ENCODE measurements at regions not wholly inside any gene's neighbourhood (a gene's known extent, or its start where the extent isn't known, plus 50 kb on each side); places are given as distances from the start of the nearest gene placed in this dataset.

DNA sequence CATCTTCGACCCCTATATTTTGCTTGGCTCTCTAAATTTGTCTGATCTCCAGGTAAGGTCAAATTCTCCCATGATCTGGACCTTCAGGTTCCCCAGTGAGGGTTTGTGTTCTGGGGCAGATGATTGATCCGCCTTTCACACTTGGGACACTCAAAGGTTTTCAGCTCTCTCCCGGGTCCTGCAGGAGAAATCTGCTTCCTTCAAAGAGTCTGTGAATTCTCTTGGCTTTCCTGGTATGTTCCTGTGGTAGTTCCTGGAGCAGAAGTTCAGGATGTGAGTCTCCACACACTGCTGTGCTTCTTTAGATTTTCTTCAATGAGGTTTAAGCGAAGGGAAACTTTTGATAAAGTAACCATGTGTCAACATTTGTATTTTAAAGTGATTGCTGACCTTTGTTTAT is 318.0 kb downstream of the TAF11L14 start:
- no peak for TF ChIP-seq POLR2AphosphoS5 (IDR thresholded peaks at IDR 0.05; ENCODE audit: low read depth, low read length)
- TF ChIP-seq, protein P1, sequence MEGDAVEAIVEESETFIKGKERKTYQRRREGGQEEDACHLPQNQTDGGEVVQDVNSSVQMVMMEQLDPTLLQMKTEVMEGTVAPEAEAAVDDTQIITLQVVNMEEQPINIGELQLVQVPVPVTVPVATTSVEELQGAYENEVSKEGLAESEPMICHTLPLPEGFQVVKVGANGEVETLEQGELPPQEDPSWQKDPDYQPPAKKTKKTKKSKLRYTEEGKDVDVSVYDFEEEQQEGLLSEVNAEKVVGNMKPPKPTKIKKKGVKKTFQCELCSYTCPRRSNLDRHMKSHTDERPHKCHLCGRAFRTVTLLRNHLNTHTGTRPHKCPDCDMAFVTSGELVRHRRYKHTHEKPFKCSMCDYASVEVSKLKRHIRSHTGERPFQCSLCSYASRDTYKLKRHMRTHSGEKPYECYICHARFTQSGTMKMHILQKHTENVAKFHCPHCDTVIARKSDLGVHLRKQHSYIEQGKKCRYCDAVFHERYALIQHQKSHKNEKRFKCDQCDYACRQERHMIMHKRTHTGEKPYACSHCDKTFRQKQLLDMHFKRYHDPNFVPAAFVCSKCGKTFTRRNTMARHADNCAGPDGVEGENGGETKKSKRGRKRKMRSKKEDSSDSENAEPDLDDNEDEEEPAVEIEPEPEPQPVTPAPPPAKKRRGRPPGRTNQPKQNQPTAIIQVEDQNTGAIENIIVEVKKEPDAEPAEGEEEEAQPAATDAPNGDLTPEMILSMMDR (IDR thresholded peaks at IDR 0.05), result no peak
